ENCODE measurements at regions not wholly inside any gene's neighbourhood (a gene's known extent, or its start where the extent isn't known, plus 50 kb on each side); places are given as distances from the start of the nearest gene placed in this dataset.

DNA sequence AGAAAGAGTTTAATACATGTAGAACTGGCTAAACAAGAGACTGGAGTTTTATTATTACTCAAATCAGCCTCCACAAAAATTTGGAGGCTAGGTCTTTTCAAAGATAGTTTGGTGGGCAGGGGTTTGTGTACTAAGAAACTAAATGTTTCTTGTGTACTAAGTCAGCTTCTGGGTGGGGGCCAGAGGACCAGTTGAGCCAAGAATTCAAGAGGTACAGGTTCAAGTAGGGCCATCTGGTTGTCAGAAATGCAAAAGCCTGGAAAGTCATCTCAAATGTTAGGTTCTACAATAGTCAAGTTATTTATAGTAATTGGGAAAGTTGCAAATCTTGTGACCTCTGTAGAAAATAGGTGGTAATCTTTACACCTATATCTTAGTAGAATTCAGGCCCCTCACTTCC lies 51.7 kb downstream of the CEP43 start:
- no peak overlapping the region for H3K9ac ChIP-seq (ENCODE audit: extremely low read depth, insufficient read length, low read length)
- H3K56ac ChIP-seq (ENCODE audit: insufficient read length, low read depth, low read length) = no peak overlapping the region
- no peak overlapping the region for H3K14ac ChIP-seq (ENCODE audit: insufficient read depth, low read length)
- H2AK5ac ChIP-seq (ENCODE audit: insufficient read length, low read length) = no peak overlapping the region
- H4K20me1 ChIP-seq (ENCODE audit: control insufficient read depth, insufficient read depth, insufficient read length) = no peaks in the 10 kb centered on the region
- H3K36me3 Mint-ChIP-seq (ENCODE audit: insufficient read depth in 1 of 3, low read depth in 3 of 3) = no peaks in the 10 kb centered on the region
- no peak overlapping the region for H3K4me2 ChIP-seq (ENCODE audit: insufficient read depth, insufficient read length, low read length)
- no peak overlapping the region for H2BK20ac ChIP-seq (ENCODE audit: low read depth, low read length, poor library complexity, severe bottlenecking)
- H2BK12ac ChIP-seq (ENCODE audit: insufficient read length, low read depth, low read length) = no peak overlapping the region
- no peak overlapping the region for H2AFZ ChIP-seq (ENCODE audit: low read length)
- H3K27ac ChIP-seq (ENCODE audit: insufficient read length, low read depth, low read length) = no peak overlapping the region
- H2BK120ac ChIP-seq (ENCODE audit: low read depth, low read length, poor library complexity, severe bottlenecking) = no peak overlapping the region
- no peak overlapping the region for H4K91ac ChIP-seq (ENCODE audit: insufficient read length, low read depth, low read length)
- TF ChIP-seq, protein P1, sequence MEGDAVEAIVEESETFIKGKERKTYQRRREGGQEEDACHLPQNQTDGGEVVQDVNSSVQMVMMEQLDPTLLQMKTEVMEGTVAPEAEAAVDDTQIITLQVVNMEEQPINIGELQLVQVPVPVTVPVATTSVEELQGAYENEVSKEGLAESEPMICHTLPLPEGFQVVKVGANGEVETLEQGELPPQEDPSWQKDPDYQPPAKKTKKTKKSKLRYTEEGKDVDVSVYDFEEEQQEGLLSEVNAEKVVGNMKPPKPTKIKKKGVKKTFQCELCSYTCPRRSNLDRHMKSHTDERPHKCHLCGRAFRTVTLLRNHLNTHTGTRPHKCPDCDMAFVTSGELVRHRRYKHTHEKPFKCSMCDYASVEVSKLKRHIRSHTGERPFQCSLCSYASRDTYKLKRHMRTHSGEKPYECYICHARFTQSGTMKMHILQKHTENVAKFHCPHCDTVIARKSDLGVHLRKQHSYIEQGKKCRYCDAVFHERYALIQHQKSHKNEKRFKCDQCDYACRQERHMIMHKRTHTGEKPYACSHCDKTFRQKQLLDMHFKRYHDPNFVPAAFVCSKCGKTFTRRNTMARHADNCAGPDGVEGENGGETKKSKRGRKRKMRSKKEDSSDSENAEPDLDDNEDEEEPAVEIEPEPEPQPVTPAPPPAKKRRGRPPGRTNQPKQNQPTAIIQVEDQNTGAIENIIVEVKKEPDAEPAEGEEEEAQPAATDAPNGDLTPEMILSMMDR (conservative IDR thresholded peaks at IDR 0.05) = no peak
- H3K27ac Mint-ChIP-seq = no peak overlapping the region
- no peaks in the 10 kb centered on the region for H3K9me3 ChIP-seq (ENCODE audit: control insufficient read depth, low read depth, low read length)
- no peak overlapping the region for H3K23ac ChIP-seq (ENCODE audit: insufficient read length, low read depth, low read length)
- no peak overlapping the region for H3K18ac ChIP-seq (ENCODE audit: insufficient read length, low read depth, low read length)
- no peaks in the 10 kb centered on the region for H3K27me3 Mint-ChIP-seq (ENCODE audit: low read depth)
- H3K79me2 ChIP-seq (ENCODE audit: insufficient read depth, low read length) = no peaks in the 10 kb centered on the region
- no peak overlapping the region for H4K5ac ChIP-seq (ENCODE audit: insufficient read length, low read depth, low read length)
- DNase-seq = no peak
- H2BK5ac ChIP-seq (ENCODE audit: insufficient read length, low read length) = no peak overlapping the region
- no peaks in the 10 kb centered on the region for H3K4me1 ChIP-seq (ENCODE audit: insufficient read depth, low read length)
- H3K27me3 ChIP-seq (ENCODE audit: insufficient read depth, low read length) = no peaks in the 10 kb centered on the region
- H3K23me2 ChIP-seq (ENCODE audit: insufficient read length, low read depth, low read length, poor library complexity, severe bottlenecking) = no peaks in the 10 kb centered on the region
- H2BK15ac ChIP-seq (ENCODE audit: low read depth, low read length) = no peak overlapping the region
- no peak overlapping the region for H3K4ac ChIP-seq (ENCODE audit: low read depth, low read length)
- no peak overlapping the region for H3K4me3 Mint-ChIP-seq
- H3K4me1 Mint-ChIP-seq = peaks cover 0 to 4% of the 10 kb centered on the region in 2 experiments; a peak in 1 of 4 replicates
- H3T11ph ChIP-seq (ENCODE audit: low read length) = no peak overlapping the region
- H3K79me1 ChIP-seq (ENCODE audit: insufficient read depth, low read depth, low read length, poor library complexity, severe bottlenecking) = no peaks in the 10 kb centered on the region
- H3K9me3 Mint-ChIP-seq = no peaks in the 10 kb centered on the region
- H4K8ac ChIP-seq (replicated peaks; ENCODE audit: insufficient read length, low read depth, low read length) = no peak overlapping the region
